HepG2 (cell line): ENCODE measurements at regions not wholly inside any gene's neighbourhood (a gene's known extent, or its start where the extent isn't known, plus 50 kb on each side); places are given as distances from the start of the nearest gene placed in this dataset.

Source experiments
- ATAC-seq: fragments of 200-7000 bp; cut with Tn5 transposase; 3 replicates; pipeline ENCODE4 v1.9.1; 2020; ENCODE audit warnings: mild to moderate bottlenecking, moderate library complexity
- BruUV-seq: library from RNA; stranded (reverse); fragments of 400-500 nt; replicated peaks from 2 replicates; lab custom pipeline; 2021; lab: Mats Ljungman, UMichigan
- CTCF ChIA-PET: fragments of 300-600 bp; formaldehyde crosslinking; extraction: SDS; loops from one replicate; lab custom pipeline; 2021; ENCODE audit warnings: low total read pairs, inconsistent platforms, low intra/inter-chr PET ratio; lab: Yijun Ruan, JAX
- POLR2A ChIA-PET: fragments of 350-600 bp; sonication (Branson Sonifier 250); formaldehyde crosslinking; loops from one replicate; lab custom pipeline; 2020; ENCODE audit warnings: antibody characterized with exemption, inconsistent platforms; lab: Yijun Ruan, JAX
- DNase-seq: peaks from one replicate; pipeline ENCODE4 v3.0.0-alpha.2; 2015; ENCODE audit warnings: low spot score
- FAIRE-seq: peaks from 3 replicates; lab custom pipeline; 2011; peaks lifted over from hg19 to GRCh38; lab: Jason Lieb, UNC
- H2AFZ ChIP-seq: one replicate; pipeline ENCODE4 v1.6.1; 2011; ENCODE audit warnings: low read length, inconsistent platforms
- H3K27ac ChIP-seq: fragments of 300-600 bp; 3 replicates; pipeline ENCODE4 v1.8.0; 2011; ENCODE audit warnings: mixed run types, mild to moderate bottlenecking, mixed read lengths, low read length, inconsistent platforms; ENCODE audit not compliant: insufficient read depth; ENCODE audit errors: extremely low read length
- H3K27me3 ChIP-seq, 2 experiments: fragments of 200-600 bp in 1 of 2; 2 replicates in 1 of 2; 3 replicates in 1 of 2; pipeline versions ENCODE4 v1.6.0 to v1.8.0; 2011; ENCODE audit warnings: low read length in 2 of 2, mild to moderate bottlenecking in 2 of 2, moderate library complexity in 2 of 2, inconsistent platforms in 1 of 2; ENCODE audit not compliant: insufficient read depth in 2 of 2, control insufficient read depth in 1 of 2
- H3K36me3 ChIP-seq, 2 experiments: fragments of 200-600 bp in 1 of 2; replicated peaks in 1 of 2; 2 replicates in 1 of 2; 3 replicates in 1 of 2; pipeline versions ENCODE4 v1.5.1 to v1.8.0; 2011; ENCODE audit warnings: low read length in 2 of 2, inconsistent platforms in 1 of 2; ENCODE audit not compliant: insufficient read depth in 2 of 2, control insufficient read depth in 1 of 2
- H3K4me1 ChIP-seq: 2 replicates; pipeline ENCODE4 v1.5.1; 2012; ENCODE audit warnings: low read length, inconsistent platforms; ENCODE audit not compliant: insufficient read depth
- H3K4me2 ChIP-seq: 2 replicates; pipeline ENCODE4 v1.6.0; 2011; ENCODE audit warnings: low read depth, low read length, inconsistent platforms
- H3K4me3 ChIP-seq, 3 experiments: fragments of 200-600 bp in 1 of 3; sonication (generic), shearing (Covaris generic) in 1 of 3; replicated peaks in 1 of 3; 2 replicates each; pipeline ENCODE4 v1.5.1; 2011 to 2016; ENCODE audit warnings: low read length in 3 of 3, inconsistent platforms in 2 of 3, low read depth in 2 of 3, mild to moderate bottlenecking in 2 of 3, control low read depth in 1 of 3, mixed read lengths in 1 of 3; ENCODE audit not compliant: insufficient read depth in 1 of 3
- H3K79me2 ChIP-seq: one replicate; pipeline ENCODE4 v1.6.1; 2011; ENCODE audit warnings: low read length, inconsistent platforms; ENCODE audit not compliant: insufficient read depth
- H3K9ac ChIP-seq: 2 replicates; pipeline ENCODE4 v1.6.0; 2011; ENCODE audit warnings: mild to moderate bottlenecking, low read depth, low read length, inconsistent platforms; ENCODE audit not compliant: insufficient read depth
- H3K9me3 ChIP-seq: 2 replicates; pipeline ENCODE4 v1.5.1; 2012; ENCODE audit warnings: mild to moderate bottlenecking, low read length
- H4K20me1 ChIP-seq: 2 replicates; pipeline ENCODE4 v1.6.0; 2011; ENCODE audit warnings: inconsistent platforms, mild to moderate bottlenecking, low read length, moderate library complexity; ENCODE audit not compliant: insufficient read depth
- HOXA5 ChIP-seq: sonication (generic); formaldehyde crosslinking; IDR thresholded peaks from 2 replicates; pipeline ENCODE4 v1.4.0; 2020; ENCODE audit warnings: missing genetic modification reagents
- MAFK ChIP-seq, 2 experiments: IDR thresholded peaks in 1 of 2; conservative IDR thresholded peaks in 1 of 2; 2 replicates each; pipeline ENCODE4 v1.6.1; 2011; ENCODE audit warnings: improper control_type of control experiment in 2 of 2, low read length in 2 of 2
- NFKBIZ ChIP-seq: IDR thresholded peaks from 2 replicates; pipeline ENCODE4 v1.6.1; 2018; ENCODE audit warnings: missing genetic modification reagents, missing compliant biosample characterization
- REL ChIP-seq: sonication (generic); formaldehyde crosslinking; conservative IDR thresholded peaks from 2 replicates; pipeline ENCODE4 v1.8.0; 2022; ENCODE audit warnings: mild to moderate bottlenecking, missing genetic modification reagents, moderate library complexity
- SOX13 ChIP-seq, 3 experiments: fragments of 450-650 bp in 1 of 3; sonication (generic) in 1 of 3; formaldehyde crosslinking in 1 of 3; IDR thresholded peaks in 2 of 3; conservative IDR thresholded peaks in 1 of 3; 2 replicates each; pipeline versions ENCODE4 v1.5.0 to v1.6.1; 2016 to 2020; ENCODE audit warnings: antibody characterized with exemption in 1 of 3, mild to moderate bottlenecking in 1 of 3, missing compliant biosample characterization in 1 of 3, missing genetic modification reagents in 1 of 3, moderate library complexity in 1 of 3
- SOX5 ChIP-seq: IDR thresholded peaks from 2 replicates; pipeline ENCODE4 v1.6.1; 2016; ENCODE audit warnings: borderline replicate concordance
- ZNF136 ChIP-seq: sonication (generic); formaldehyde crosslinking; IDR thresholded peaks from 2 replicates; pipeline ENCODE4 v1.8.1; 2022; ENCODE audit warnings: low read depth, mild to moderate bottlenecking, moderate library complexity, missing genetic modification reagents
- ZNF317 ChIP-seq: sonication (generic); formaldehyde crosslinking; IDR thresholded peaks from 2 replicates; pipeline ENCODE4 v1.5.0; 2020; ENCODE audit warnings: mild to moderate bottlenecking, missing genetic modification reagents
- ZNF333 ChIP-seq: sonication (generic); formaldehyde crosslinking; IDR thresholded peaks from 2 replicates; pipeline ENCODE4 v1.4.0; 2020; ENCODE audit warnings: mild to moderate bottlenecking, missing genetic modification reagents, borderline replicate concordance
- WGBS: methylation state at CpG from one replicate; pipeline ENCODE4 v1.1.6; 2017; ENCODE audit warnings: low lambda C conversion rate; 5-methylcytosine and 5-hydroxymethylcytosine counted together
- in situ Hi-C: cut with HindIII; loops from 2 replicates; pipeline ENCODE4 v1.10.0; 2017; ENCODE audit warnings: low pct_unique_long_range_greater_than_20kb; ENCODE audit not compliant: extremely low pct_ligation_motif_present
- intact Hi-C: fragments of 100-400 bp; cut with micrococcal nuclease; formaldehyde crosslinking; loops from one replicate; pipeline ENCODE4 v1.10.0; 2022; ENCODE audit not compliant: unreplicated experiment
- TF ChIP-seq, protein P1 (sequence below): sonication (generic); formaldehyde crosslinking; IDR thresholded peaks from 2 replicates; pipeline ENCODE4 v1.4.0; 2020; ENCODE audit warnings: missing genetic modification reagents
- TF ChIP-seq, protein P2 (sequence below): sonication (generic); formaldehyde crosslinking; IDR thresholded peaks from 2 replicates; pipeline ENCODE4 v1.8.1; 2023; ENCODE audit warnings: mild to moderate bottlenecking, moderate library complexity, missing genetic modification reagents
- TF ChIP-seq, protein P3 (sequence below): sonication (generic); formaldehyde crosslinking; IDR thresholded peaks from 2 replicates; pipeline ENCODE4 v1.5.0; 2020; ENCODE audit warnings: mild to moderate bottlenecking, missing genetic modification reagents
- TF ChIP-seq, protein P4 (sequence below): sonication (generic); formaldehyde crosslinking; IDR thresholded peaks from 2 replicates; pipeline ENCODE4 v1.4.0; 2020; ENCODE audit warnings: mild to moderate bottlenecking, missing genetic modification reagents

DNA sequence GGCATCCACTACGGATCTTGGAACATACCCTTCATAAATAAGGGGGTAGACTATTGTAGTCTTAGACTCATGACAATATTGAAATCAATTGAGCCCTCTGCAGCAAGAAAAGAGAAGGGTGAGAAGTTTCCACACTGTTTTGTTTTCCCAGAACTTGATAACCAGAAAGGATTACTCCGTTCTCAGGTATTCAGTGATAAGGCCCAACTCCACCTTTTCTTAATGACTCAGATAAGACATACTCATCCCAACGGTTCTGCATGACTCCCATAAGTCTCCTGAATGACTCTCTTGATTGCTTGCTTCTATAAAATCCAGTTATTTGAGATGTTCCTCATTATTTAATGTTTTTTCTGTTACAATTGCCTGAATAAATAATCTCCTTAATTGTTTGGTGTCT, 111.7 kb downstream of the PABPC4L start:
- H3K4me3 ChIP-seq, result no peak overlapping the region
- no peak for TF ChIP-seq SOX5 (CRISPR knock-in tag)
- TF ChIP-seq NFKBIZ (CRISPR knock-in tag), result no peak
- TF ChIP-seq, protein P1, sequence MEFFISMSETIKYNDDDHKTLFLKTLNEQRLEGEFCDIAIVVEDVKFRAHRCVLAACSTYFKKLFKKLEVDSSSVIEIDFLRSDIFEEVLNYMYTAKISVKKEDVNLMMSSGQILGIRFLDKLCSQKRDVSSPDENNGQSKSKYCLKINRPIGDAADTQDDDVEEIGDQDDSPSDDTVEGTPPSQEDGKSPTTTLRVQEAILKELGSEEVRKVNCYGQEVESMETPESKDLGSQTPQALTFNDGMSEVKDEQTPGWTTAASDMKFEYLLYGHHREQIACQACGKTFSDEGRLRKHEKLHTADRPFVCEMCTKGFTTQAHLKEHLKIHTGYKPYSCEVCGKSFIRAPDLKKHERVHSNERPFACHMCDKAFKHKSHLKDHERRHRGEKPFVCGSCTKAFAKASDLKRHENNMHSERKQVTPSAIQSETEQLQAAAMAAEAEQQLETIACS, result no peak
- TF ChIP-seq ZNF317 (CRISPR knock-in tag), result no peak
- no peak for TF ChIP-seq ZNF333 (CRISPR knock-in tag)
- TF ChIP-seq MAFK (conservative IDR thresholded peaks at IDR 0.05 in 1 of 2, IDR thresholded peaks at IDR 0.05 in 1 of 2; ENCODE audit: low read length in 2 of 2), result no peak
- no peak for TF ChIP-seq HOXA5 (CRISPR knock-in tag)
- TF ChIP-seq SOX13 (IDR thresholded peaks at IDR 0.05), result no peak
- no peak for TF ChIP-seq SOX13 (CRISPR knock-in tag; conservative IDR thresholded peaks at IDR 0.05 in 1 of 2, IDR thresholded peaks at IDR 0.05 in 1 of 2)
- intact Hi-C loops, result no loop called here
- BruUV-seq, result no TSS peak
- H4K20me1 ChIP-seq, result no peaks in the 10 kb centered on the region
- DNase-seq (no peak), ATAC-seq (no peak), FAIRE-seq (no peak)
- ChIA-PET CTCF (no interaction called here), POLR2A (no interaction called here)
- no peaks in the 10 kb centered on the region for H3K9me3 ChIP-seq
- no peaks in the 10 kb centered on the region for H3K4me1 ChIP-seq
- no peak overlapping the region for H2AFZ ChIP-seq
- H3K9ac ChIP-seq, result no peak overlapping the region
- no peak overlapping the region for H3K27ac ChIP-seq
- no peaks in the 10 kb centered on the region for H3K27me3 ChIP-seq
- H3K36me3 ChIP-seq, result no peaks in the 10 kb centered on the region
- no peak overlapping the region for H3K4me2 ChIP-seq
- H3K79me2 ChIP-seq, result no peaks in the 10 kb centered on the region
- in situ Hi-C loops, result no loop called here
- WGBS, result 0% methylated on average over 3 of the region's 3 CpGs

DNA sequence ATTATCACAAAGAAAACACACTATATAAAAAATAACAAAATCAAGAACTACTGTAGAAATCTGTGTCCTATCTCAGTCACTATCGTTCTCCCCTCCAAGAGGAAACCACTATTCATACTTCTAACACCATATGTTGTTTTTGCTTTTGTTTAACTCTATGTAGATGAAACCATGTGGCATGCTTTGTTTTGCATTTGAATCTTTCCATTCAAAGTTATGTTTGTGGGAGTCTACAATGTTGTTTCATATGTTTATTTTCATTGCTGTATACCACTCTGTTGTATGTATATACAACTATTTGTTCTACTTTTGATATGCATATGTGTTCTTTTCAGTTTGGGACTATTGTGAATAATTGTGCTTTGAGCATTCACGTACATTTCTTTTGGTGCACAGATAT, 116.1 kb downstream of the PABPC4L start:
- in situ Hi-C loops (no loop called here), intact Hi-C loops (no loop called here)
- no peak for FAIRE-seq
- H3K9me3 ChIP-seq, result no peaks in the 10 kb centered on the region
- ChIA-PET POLR2A (no interaction called here), CTCF (no interaction called here)
- no peaks in the 10 kb centered on the region for H3K27me3 ChIP-seq
- DNase-seq, result no peak
- no peak overlapping the region for H3K9ac ChIP-seq
- WGBS, result 4% methylated on average over 2 of the region's 2 CpGs
- H2AFZ ChIP-seq, result no peak overlapping the region
- no peak overlapping the region for H3K4me2 ChIP-seq
- no peak overlapping the region for H3K27ac ChIP-seq
- no TSS peak for BruUV-seq
- no peaks in the 10 kb centered on the region for H4K20me1 ChIP-seq
- no peaks in the 10 kb centered on the region for H3K4me1 ChIP-seq
- H3K79me2 ChIP-seq, result no peaks in the 10 kb centered on the region
- no peak overlapping the region for H3K4me3 ChIP-seq
- H3K36me3 ChIP-seq, result no peaks in the 10 kb centered on the region
- ATAC-seq, result no peak
- no peak for TF ChIP-seq ZNF136 (CRISPR knock-in tag)
- TF ChIP-seq, protein P2, sequence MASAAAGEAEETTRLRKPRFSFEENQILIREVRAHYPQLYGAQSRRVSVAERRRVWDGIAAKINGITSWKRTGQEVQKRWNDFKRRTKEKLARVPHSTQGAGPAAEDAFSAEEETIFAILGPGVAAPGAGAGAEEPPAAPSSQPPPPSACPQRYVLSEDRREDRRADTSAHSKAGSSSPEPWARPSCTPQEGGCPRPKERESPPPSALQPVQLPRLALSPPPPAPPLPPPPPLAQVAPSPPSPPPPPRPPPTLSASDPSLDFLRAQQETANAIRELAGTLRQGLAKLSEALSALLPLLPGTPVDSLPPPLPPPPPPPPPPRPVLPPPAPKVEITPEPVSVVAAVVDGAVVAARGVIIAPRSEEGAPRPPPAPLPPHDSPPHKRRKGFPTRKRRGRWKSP (CRISPR knock-in tag), result no peak
- TF ChIP-seq, protein P3, sequence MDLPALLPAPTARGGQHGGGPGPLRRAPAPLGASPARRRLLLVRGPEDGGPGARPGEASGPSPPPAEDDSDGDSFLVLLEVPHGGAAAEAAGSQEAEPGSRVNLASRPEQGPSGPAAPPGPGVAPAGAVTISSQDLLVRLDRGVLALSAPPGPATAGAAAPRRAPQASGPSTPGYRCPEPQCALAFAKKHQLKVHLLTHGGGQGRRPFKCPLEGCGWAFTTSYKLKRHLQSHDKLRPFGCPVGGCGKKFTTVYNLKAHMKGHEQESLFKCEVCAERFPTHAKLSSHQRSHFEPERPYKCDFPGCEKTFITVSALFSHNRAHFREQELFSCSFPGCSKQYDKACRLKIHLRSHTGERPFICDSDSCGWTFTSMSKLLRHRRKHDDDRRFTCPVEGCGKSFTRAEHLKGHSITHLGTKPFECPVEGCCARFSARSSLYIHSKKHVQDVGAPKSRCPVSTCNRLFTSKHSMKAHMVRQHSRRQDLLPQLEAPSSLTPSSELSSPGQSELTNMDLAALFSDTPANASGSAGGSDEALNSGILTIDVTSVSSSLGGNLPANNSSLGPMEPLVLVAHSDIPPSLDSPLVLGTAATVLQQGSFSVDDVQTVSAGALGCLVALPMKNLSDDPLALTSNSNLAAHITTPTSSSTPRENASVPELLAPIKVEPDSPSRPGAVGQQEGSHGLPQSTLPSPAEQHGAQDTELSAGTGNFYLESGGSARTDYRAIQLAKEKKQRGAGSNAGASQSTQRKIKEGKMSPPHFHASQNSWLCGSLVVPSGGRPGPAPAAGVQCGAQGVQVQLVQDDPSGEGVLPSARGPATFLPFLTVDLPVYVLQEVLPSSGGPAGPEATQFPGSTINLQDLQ (CRISPR knock-in tag), result no peak
- TF ChIP-seq REL (CRISPR knock-in tag), result no peak
- TF ChIP-seq, protein P4, sequence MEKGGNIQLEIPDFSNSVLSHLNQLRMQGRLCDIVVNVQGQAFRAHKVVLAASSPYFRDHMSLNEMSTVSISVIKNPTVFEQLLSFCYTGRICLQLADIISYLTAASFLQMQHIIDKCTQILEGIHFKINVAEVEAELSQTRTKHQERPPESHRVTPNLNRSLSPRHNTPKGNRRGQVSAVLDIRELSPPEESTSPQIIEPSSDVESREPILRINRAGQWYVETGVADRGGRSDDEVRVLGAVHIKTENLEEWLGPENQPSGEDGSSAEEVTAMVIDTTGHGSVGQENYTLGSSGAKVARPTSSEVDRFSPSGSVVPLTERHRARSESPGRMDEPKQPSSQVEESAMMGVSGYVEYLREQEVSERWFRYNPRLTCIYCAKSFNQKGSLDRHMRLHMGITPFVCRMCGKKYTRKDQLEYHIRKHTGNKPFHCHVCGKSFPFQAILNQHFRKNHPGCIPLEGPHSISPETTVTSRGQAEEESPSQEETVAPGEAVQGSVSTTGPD, result no peak
